ENCODE measurements at regions not wholly inside any gene's neighbourhood (a gene's known extent, or its start where the extent isn't known, plus 50 kb on each side); places are given as distances from the start of the nearest gene placed in this dataset.

DNA sequence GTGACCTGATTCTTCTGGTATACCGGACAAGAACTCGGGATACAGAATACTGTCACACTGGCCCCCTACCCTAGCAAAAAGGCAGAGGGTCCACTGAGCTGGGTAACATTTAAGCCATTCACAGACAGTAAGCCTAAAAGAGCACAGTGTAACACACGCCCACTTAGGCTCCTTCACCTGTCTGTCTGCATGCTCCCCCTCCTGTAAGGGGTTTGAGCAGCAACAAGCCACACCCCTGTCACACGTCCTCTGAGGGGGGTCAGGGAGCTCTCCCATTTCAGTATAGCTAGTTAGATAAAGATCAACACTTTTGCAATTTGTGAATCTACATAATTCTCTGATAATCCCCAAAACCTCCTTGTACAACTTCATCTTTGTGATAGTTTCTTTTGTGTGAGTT lies 586.3 kb upstream of the LMCD1 start:
- Histone ChIP-seq H3K36me3 (ENCODE audit: control insufficient read depth, insufficient read depth, low read length) (no peaks in the 10 kb centered on the region), H3K27me3 (ENCODE audit: control insufficient read depth, insufficient read depth, low read length) (no peaks in the 10 kb centered on the region), H3K9ac (no peak overlapping the region), H3K4me2 (ENCODE audit: low read length) (no peak overlapping the region), H2AFZ (no peak overlapping the region), H3K4me3 (ENCODE audit: low read depth, low read length) (no peak overlapping the region), H3K79me2 (no peaks in the 10 kb centered on the region), H3K27ac (no peak overlapping the region), H3K9me3 (ENCODE audit: control insufficient read depth, low read length) (no peaks in the 10 kb centered on the region), H3K4me1 (no peaks in the 10 kb centered on the region)
- TF ChIP-seq, protein P1, sequence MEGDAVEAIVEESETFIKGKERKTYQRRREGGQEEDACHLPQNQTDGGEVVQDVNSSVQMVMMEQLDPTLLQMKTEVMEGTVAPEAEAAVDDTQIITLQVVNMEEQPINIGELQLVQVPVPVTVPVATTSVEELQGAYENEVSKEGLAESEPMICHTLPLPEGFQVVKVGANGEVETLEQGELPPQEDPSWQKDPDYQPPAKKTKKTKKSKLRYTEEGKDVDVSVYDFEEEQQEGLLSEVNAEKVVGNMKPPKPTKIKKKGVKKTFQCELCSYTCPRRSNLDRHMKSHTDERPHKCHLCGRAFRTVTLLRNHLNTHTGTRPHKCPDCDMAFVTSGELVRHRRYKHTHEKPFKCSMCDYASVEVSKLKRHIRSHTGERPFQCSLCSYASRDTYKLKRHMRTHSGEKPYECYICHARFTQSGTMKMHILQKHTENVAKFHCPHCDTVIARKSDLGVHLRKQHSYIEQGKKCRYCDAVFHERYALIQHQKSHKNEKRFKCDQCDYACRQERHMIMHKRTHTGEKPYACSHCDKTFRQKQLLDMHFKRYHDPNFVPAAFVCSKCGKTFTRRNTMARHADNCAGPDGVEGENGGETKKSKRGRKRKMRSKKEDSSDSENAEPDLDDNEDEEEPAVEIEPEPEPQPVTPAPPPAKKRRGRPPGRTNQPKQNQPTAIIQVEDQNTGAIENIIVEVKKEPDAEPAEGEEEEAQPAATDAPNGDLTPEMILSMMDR (IDR thresholded peaks at IDR 0.05): no peak

DNA sequence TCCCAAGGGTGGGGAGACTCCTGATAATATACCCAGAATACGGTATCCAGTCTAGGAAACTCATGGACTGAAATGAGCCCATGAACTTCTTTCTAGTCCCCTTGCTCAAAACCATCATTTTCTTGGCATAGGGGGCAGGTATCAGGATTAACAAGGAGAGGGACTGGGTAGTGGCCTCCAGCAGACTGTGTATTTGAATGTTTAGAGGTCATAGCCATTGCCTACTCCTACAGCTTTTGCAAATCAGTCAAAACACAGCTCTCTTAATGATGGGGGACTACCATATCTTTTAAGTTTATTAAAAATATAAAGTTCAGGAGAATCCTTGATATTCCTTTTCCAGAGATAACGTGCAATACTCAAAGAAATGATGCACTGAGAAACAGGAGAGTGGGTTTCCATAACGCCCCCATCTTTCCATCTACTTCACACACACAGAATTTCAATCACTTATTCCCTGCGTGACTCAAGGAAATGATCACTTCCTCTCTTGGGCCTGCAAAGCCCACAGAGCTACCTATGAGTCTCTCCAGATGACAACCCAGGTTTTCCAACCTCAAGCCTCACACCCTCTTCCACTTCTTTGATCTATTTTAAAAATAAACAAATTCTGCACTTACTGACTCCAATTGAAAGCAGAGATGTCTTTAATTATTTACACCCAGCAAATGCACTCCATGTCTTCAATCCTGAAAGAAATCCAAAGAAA lies 584.0 kb upstream of the LMCD1 start:
- Histone ChIP-seq H3K4me1 (no peaks in the 10 kb centered on the region), H3K9ac (no peak overlapping the region), H3K36me3 (ENCODE audit: control insufficient read depth, insufficient read depth, low read length) (no peaks in the 10 kb centered on the region)

DNA sequence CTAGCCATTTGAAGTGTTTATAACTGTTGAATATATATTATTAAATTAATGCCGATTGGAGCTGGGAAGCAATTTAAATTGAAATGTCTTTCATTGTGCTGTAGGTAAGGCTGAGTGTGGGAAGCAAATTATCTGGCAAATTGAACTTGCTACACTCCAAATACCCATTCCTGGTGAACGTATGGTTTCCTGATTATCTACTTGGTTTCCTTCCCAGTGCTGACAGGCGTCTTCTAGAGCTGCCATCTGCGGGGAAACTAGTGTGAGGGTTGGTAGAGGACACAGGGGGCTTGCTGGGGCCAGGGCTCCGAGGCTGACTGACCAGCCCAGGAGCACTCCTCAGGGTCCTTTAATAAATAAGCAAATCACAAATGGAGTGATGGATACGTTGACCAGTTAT lies 581.4 kb upstream of the LMCD1 start:
- H3K4me2 ChIP-seq (ENCODE audit: low read length): no peak overlapping the region
- no peak overlapping the region for H3K9ac ChIP-seq
- H3K4me3 ChIP-seq (ENCODE audit: low read depth, low read length): no peak overlapping the region
- H3K9me3 ChIP-seq (ENCODE audit: control insufficient read depth, low read length): no peaks in the 10 kb centered on the region
- no peaks in the 10 kb centered on the region for H3K36me3 ChIP-seq (ENCODE audit: control insufficient read depth, insufficient read depth, low read length)
- TF ChIP-seq, protein P1 (IDR thresholded peaks at IDR 0.05): no peak
- no peaks in the 10 kb centered on the region for H3K27me3 ChIP-seq (ENCODE audit: control insufficient read depth, insufficient read depth, low read length)
- H2AFZ ChIP-seq: no peak overlapping the region
- H3K4me1 ChIP-seq: no peaks in the 10 kb centered on the region
- H3K27ac ChIP-seq: no peak overlapping the region
- H3K79me2 ChIP-seq: no peaks in the 10 kb centered on the region

More for the DNA sequence above, 584.0 kb upstream of the LMCD1 start:
- TF ChIP-seq, protein P1 (IDR thresholded peaks at IDR 0.05): no peak
- Histone ChIP-seq H3K79me2 (no peaks in the 10 kb centered on the region), H3K4me3 (ENCODE audit: low read depth, low read length) (no peak overlapping the region), H2AFZ (no peak overlapping the region), H3K27ac (no peak overlapping the region), H3K27me3 (ENCODE audit: control insufficient read depth, insufficient read depth, low read length) (no peaks in the 10 kb centered on the region), H3K4me2 (ENCODE audit: low read length) (no peak overlapping the region), H3K9me3 (ENCODE audit: control insufficient read depth, low read length) (no peaks in the 10 kb centered on the region)

DNA sequence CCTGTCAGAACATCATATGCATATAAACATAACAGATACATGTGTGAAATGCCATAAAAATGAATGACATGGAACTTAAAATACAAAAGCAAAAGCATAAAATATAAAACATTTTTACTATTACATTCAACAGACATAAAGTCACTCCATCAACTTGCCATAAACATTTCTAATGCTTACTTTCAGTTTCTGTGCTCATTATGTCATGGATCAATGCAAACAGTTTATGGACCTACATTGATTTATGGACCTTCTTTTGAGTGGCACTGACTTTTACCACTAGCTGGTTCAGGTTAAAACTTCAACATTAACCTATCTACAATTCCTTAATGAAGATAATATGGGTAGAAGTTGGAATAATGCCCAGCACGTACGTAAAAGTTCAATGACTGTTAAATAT lies 577.4 kb upstream of the LMCD1 start:
- TF ChIP-seq, protein P1 (IDR thresholded peaks at IDR 0.05): no peak
- Histone ChIP-seq H3K4me1 (no peaks in the 10 kb centered on the region), H3K27me3 (ENCODE audit: control insufficient read depth, insufficient read depth, low read length) (no peaks in the 10 kb centered on the region), H3K4me3 (ENCODE audit: low read depth, low read length) (no peak overlapping the region), H3K4me2 (ENCODE audit: low read length) (no peak overlapping the region), H2AFZ (no peak overlapping the region), H3K9ac (no peak overlapping the region), H3K79me2 (no peaks in the 10 kb centered on the region), H3K9me3 (ENCODE audit: control insufficient read depth, low read length) (no peaks in the 10 kb centered on the region), H3K27ac (no peak overlapping the region), H3K36me3 (ENCODE audit: control insufficient read depth, insufficient read depth, low read length) (no peaks in the 10 kb centered on the region)

DNA sequence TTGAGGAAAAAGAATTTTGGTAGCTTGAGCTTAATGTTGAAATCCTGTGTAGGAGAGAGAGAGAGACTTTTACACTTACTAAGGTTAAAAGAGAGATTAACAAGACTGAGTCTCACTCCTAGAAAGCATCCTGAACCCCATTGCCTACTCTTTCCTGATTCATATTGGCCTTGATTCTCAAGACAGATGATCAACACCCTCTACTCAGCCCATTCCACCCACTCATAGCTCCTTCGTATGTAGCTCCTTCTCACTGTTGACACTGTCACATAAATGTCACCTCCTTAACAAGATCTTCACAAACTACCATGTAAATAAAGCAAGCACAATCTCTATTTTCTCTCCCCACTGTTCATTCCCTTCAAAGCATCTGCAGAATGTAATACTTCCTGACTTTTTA lies 574.6 kb upstream of the LMCD1 start:
- Histone ChIP-seq H3K27ac (no peak overlapping the region), H3K4me2 (ENCODE audit: low read length) (no peak overlapping the region), H3K9ac (no peak overlapping the region), H3K36me3 (ENCODE audit: control insufficient read depth, insufficient read depth, low read length) (no peaks in the 10 kb centered on the region), H3K9me3 (ENCODE audit: control insufficient read depth, low read length) (no peaks in the 10 kb centered on the region), H3K4me1 (no peaks in the 10 kb centered on the region), H3K4me3 (ENCODE audit: low read depth, low read length) (no peak overlapping the region), H2AFZ (no peak overlapping the region), H3K79me2 (no peaks in the 10 kb centered on the region), H3K27me3 (ENCODE audit: control insufficient read depth, insufficient read depth, low read length) (no peaks in the 10 kb centered on the region)
- TF ChIP-seq, protein P1 (IDR thresholded peaks at IDR 0.05): no peak
